Nephron (organoid): ENCODE measurements at regions not wholly inside any gene's neighbourhood (a gene's known extent, or its start where the extent isn't known, plus 50 kb on each side); places are given as distances from the start of the nearest gene placed in this dataset.

ENCODE experiments used
- H3K27ac Mint-ChIP-seq, 3 experiments: 2 replicates each; pipeline ENCODE4 v1.8.0; 2020; ENCODE audit warnings: mixed read lengths in 3 of 3, mild to moderate bottlenecking in 2 of 3, moderate library complexity in 1 of 3
- H3K27me3 Mint-ChIP-seq: 2 replicates; pipeline ENCODE4 v1.8.0; 2021; ENCODE audit warnings: low read depth, mild to moderate bottlenecking, moderate library complexity, mixed read lengths
- H3K36me3 Mint-ChIP-seq: 2 replicates; pipeline ENCODE4 v1.8.0; 2020; ENCODE audit warnings: low read depth, mixed read lengths
- H3K4me1 Mint-ChIP-seq: 2 replicates; pipeline ENCODE4 v1.8.0; 2020; ENCODE audit warnings: mixed read lengths
- H3K4me3 Mint-ChIP-seq, 3 experiments: 2 replicates each; pipeline ENCODE4 v1.8.0; 2020; ENCODE audit warnings: mild to moderate bottlenecking in 3 of 3, mixed read lengths in 3 of 3, moderate library complexity in 2 of 3
- H3K9me3 Mint-ChIP-seq: 2 replicates; pipeline ENCODE4 v1.8.0; 2020; ENCODE audit warnings: mixed read lengths
- CTCF ChIP-seq, 3 experiments: fragments of 200-600 bp; sonication (generic); IDR thresholded peaks; one replicate each; pipeline ENCODE4 v1.5.0; 2021; ENCODE audit warnings: antibody characterized with exemption in 3 of 3; ENCODE audit not compliant: unreplicated experiment in 3 of 3

- Mint-ChIP-seq H3K27me3 (peaks cover 3% of the 10 kb centered on the region), H3K27ac (no peak overlapping the region), H3K9me3 (peaks cover 10% of the 10 kb centered on the region), H3K36me3 (no peaks in the 10 kb centered on the region), H3K4me3 (no peak overlapping the region), H3K4me1 (peaks cover 6% of the 10 kb centered on the region)
- no peak for TF ChIP-seq CTCF (IDR thresholded peaks at IDR 0.05; ENCODE audit: unreplicated experiment in 3 of 3)
Observed at GRCh38 chr9:88243736-88244135, 105.5 kb upstream of the SPATA31C2 start.

GRCh38 chr9:88242879-88243278, 104.6 kb upstream of the SPATA31C2 start:
- Mint-ChIP-seq H3K36me3 (no peaks in the 10 kb centered on the region), H3K27me3 (no peaks in the 10 kb centered on the region), H3K9me3 (peaks cover 10% of the 10 kb centered on the region), H3K27ac (no peak overlapping the region), H3K4me1 (peaks cover 8% of the 10 kb centered on the region), H3K4me3 (no peak overlapping the region)
- TF ChIP-seq CTCF (IDR thresholded peaks at IDR 0.05; ENCODE audit: unreplicated experiment in 3 of 3), result no peak

- peak overlapping the region; percentile 83 to 93 (median 84) for H3K27ac Mint-ChIP-seq
- H3K4me1 Mint-ChIP-seq, result peaks cover 51% of the 10 kb centered on the region
- no peak for TF ChIP-seq CTCF (IDR thresholded peaks at IDR 0.05; ENCODE audit: unreplicated experiment in 3 of 3)
- peaks cover 6% of the 10 kb centered on the region for H3K9me3 Mint-ChIP-seq
- H3K4me3 Mint-ChIP-seq, result no peak overlapping the region
- no peaks in the 10 kb centered on the region for H3K36me3 Mint-ChIP-seq
- H3K27me3 Mint-ChIP-seq, result no peaks in the 10 kb centered on the region
Observed at GRCh38 chr9:88237991-88238571, 99.8 kb upstream of the SPATA31C2 start.

- Mint-ChIP-seq H3K4me3 (peak overlapping the region in 1 of 3 experiments; percentile 32), H3K27ac (peak overlapping the region; percentile 83 to 93 (median 84))
Observed at GRCh38 chr9:88237479-88237961, 99.2 kb upstream of the SPATA31C2 start.

GRCh38 chr9:88236511-88237478, 98.5 kb upstream of the SPATA31C2 start:
- Mint-ChIP-seq H3K4me3 (no peak overlapping the region), H3K4me1 (peaks cover 58% of the 10 kb centered on the region), H3K27me3 (no peaks in the 10 kb centered on the region), H3K36me3 (no peaks in the 10 kb centered on the region), H3K27ac (peak overlapping the region; percentile 83 to 93 (median 84)), H3K9me3 (no peaks in the 10 kb centered on the region)
- TF ChIP-seq CTCF (IDR thresholded peaks at IDR 0.05; ENCODE audit: unreplicated experiment in 3 of 3), result no peak

More at GRCh38 chr9:88237479-88237961, 99.2 kb upstream of the SPATA31C2 start:
- TF ChIP-seq CTCF (IDR thresholded peaks at IDR 0.05; ENCODE audit: unreplicated experiment in 3 of 3), result no peak
- Mint-ChIP-seq H3K4me1 (peaks cover 55% of the 10 kb centered on the region), H3K27me3 (no peaks in the 10 kb centered on the region), H3K9me3 (peaks cover under 1% of the 10 kb centered on the region), H3K36me3 (no peaks in the 10 kb centered on the region)
